Heart left ventricle (tissue), 13 donors: ENCODE measurements at regions not wholly inside any gene's neighbourhood (a gene's known extent, or its start where the extent isn't known, plus 50 kb on each side); places are given as distances from the start of the nearest gene placed in this dataset.

Source experiments
- CTCF ChIP-seq, 12 donors: fragments of 200-600 bp; sonication (generic) in 4 of 12; IDR thresholded peaks; one replicate each; pipeline versions ENCODE4 v1.5.0 to v1.8.0; 2018 to 2022; ENCODE audit warnings: antibody characterized with exemption in 12 of 12, mild to moderate bottlenecking in 5 of 12
- POLR2A ChIP-seq, 2 donors: fragments of 450-650 bp; IDR thresholded peaks; one replicate each; pipeline ENCODE4 v1.6.1; 2017; ENCODE audit warnings: antibody characterized with exemption in 2 of 2, mild to moderate bottlenecking in 2 of 2, moderate library complexity in 2 of 2
- donor health status: ischemic (EF 13 %, LVEDD 7.1; RV severe dilation, severe dysfunction).
- donor health status: DM: no; HTN: yes; CAD: no.
- donor health status: DM: no; HTN: no; CAD: no.
- donor health status: ischemic (EF 25% LVEDD 6.9; RV normal size, moderate dysfunction).
- donor health status: ischemic (EF 25% LVEDD 5.7; RV mildly dilated, moderate dysfunction).
- donor health status: ischemic (EF 35%, LVEDD 5.7; RV mildly dilated, moderate dysfunction).
- donor health status: nonischemic (EF 11% LVEDD 7.7; RV severe dilation, severe dysfunction).
- donor health status: DM: yes; HTN: yes; CAD: no.
- donor health status: PGD.
- donor health status: ischemic (EF 29% LVEDD 5.4; RV normal size, mild dysfunction).
- donor health status: nonischemic (EF 23%, LVEDD 6.1; RV moderate dilation, normal function).

GRCh38 chr2:128467321-128467969 lies 148.8 kb upstream of the HS6ST1 start:
- no peak for TF ChIP-seq CTCF (IDR thresholded peaks at IDR 0.05)
- TF ChIP-seq POLR2A (IDR thresholded peaks at IDR 0.05) = no peak
